ENCODE measurements at regions not wholly inside any gene's neighbourhood (a gene's known extent, or its start where the extent isn't known, plus 50 kb on each side); places are given as distances from the start of the nearest gene placed in this dataset.

DNA sequence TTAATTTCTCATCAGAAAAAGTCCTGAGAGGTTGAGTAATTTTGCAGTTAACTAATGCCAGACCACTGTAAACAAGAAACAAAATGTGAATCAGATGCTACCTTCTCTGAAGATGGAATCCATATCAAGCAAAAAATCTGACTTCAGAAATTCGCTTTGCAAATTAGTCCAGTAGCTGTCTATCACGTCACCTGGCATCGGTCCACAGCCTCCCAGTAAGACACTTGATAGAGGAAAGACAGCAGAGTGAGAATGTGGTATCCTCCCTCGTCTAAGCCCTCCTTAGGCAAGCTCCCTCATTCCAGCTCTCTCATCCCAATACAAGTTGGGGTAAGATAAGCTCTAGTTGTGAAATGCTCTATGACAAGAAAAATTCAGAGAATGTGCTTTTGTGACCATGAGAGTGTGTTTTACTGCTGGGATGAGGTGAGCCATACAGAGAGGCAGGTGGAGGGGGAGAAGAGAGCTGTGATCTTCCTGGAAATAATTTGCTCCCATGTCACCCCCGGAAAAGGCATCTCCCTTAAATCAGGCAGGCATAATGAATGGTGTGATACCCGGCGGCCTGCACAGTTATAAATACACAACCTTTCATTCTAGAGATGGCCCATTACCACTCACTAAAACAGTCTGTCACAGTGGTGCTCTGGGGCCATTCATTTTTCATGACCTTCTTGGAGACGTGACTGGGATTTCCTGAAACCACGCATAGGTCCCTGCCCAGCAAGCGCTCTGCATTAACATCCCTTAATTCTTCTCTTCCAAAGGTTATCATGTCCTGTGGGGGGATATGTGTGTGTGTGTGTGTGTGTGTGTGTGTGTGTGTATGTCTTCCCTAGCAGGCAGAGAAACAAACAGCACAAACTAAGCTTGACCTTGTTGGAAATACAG is 602.0 kb upstream of the KCNMB2 start:
- in situ Hi-C loops (cut with HindIII; ENCODE audit: low sequenced_read_pairs), result no loop called here

DNA sequence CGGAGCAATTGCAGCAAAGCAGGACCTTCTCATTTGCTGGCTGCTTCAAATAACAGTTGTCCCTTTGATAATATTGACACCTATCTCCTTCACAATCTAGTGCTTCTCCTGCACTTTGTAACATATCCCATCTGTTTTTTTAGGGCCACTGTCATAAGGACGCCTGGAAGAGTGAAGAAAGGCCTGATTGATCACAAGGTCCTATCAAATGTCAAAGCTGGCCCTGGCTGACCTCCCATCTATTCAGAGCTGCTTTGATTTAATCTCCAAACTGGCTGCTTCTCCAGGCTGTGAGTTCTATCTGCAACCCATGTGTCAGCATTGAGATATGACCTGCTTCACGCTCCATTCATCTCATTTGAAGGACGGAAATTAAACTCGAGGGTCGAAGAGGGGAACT is 601.2 kb upstream of the KCNMB2 start:
- in situ Hi-C loops (cut with HindIII; ENCODE audit: low sequenced_read_pairs), result no loop called here

DNA sequence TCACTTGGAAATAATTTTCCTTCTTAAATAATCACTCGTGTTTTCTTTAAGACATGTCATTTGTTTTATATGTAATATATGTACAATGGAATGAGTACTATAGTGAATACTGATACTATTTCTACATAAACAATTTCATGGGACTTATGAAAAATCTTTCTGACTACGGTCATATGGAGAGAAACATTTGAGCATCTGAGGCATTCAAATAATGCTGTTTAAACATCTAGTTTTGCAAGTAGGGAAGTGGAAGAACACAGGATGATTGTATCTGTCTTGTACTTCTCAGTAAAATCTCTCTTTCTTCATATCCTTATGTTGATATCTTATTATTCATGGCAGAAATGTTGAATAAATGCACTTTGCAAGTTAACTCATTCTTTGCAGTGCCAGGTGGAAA is 599.5 kb upstream of the KCNMB2 start:
- in situ Hi-C loops (cut with HindIII; ENCODE audit: low sequenced_read_pairs), result no loop called here

DNA sequence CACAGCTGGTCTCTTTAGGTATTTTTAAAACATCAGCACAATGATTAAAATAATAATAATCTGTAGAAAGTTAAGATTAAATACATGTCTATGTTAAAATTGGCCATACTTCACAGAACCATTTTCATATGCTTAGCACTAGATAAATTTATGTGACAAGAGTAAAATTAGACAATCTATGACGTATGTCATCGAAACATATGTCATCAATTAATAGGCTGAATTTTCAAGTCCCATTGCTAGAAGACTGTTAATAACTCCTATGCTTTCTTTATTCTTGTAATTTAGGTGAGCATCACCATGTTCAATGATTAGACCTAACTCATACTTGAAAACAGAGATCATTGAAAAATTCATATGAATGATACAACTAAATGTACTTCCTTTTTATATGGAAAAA is 593.3 kb upstream of the KCNMB2 start:
- in situ Hi-C loops (cut with HindIII; ENCODE audit: low sequenced_read_pairs), result no loop called here

- in situ Hi-C loops (cut with HindIII; ENCODE audit: low sequenced_read_pairs), result no loop called here
Observed at GRCh38 chr3:177944228-177944661, 592.0 kb upstream of the KCNMB2 start.

DNA sequence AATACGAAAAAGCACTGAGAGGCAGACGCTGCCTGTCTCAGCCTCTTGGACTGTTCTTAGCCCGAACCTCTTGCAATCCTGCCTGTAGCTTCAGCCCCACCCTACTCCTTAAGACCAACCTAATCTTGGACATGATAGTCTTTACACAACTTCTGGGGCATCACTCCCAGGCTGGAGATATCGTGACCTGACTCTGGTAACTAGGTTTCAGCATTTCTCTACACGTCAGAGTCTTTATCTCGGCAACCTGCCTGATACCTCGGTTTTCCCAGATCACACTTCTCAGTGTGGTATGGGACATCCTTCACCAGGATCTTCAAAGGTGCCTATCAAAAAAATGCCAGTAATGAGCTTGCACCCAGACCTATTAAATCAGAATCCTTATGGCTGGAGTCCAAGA is 590.2 kb upstream of the KCNMB2 start:
- in situ Hi-C loops (cut with HindIII; ENCODE audit: low sequenced_read_pairs), result no loop called here

DNA sequence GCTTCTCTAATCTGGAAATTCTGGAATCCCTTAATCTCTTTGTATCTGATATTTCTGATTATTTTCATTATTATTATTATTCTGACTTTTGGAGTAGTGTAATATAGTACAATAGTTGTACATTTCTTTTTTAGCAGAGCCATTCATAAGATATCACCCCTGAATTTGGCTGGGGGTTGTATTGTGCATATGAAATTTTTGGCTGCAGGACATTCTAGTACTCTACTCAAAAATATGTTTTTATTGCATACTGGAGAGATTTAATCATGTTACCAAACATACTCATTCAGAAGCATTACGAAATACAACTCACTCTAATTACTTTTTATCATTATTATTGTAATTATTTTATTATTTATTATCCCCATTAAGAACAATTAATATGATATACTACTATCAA is 589.7 kb upstream of the KCNMB2 start:
- in situ Hi-C loops (cut with HindIII; ENCODE audit: low sequenced_read_pairs), result no loop called here

GRCh38 chr3:177946936-177947335 is 589.3 kb upstream of the KCNMB2 start:
- in situ Hi-C loops (cut with HindIII; ENCODE audit: low sequenced_read_pairs), result no loop called here

DNA sequence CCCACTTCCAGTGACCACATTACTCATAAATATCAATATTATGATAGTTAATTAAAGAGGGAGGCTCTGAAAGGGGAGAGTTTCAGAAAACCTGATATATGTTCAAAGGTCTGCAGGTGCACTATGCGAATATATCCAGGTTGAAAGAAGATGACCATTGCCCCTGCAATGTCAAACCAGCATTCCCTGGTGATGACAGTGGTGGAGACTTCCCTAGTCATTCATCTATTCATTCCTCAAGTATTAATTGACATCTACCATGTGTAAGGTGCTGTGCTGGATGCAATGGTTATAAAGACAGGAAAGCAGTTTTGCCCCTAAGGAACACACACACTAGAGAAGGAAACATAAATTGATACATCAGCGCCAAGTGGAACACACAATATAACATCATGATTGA is 588.3 kb upstream of the KCNMB2 start:
- in situ Hi-C loops (cut with HindIII; ENCODE audit: low sequenced_read_pairs), result no loop called here

DNA sequence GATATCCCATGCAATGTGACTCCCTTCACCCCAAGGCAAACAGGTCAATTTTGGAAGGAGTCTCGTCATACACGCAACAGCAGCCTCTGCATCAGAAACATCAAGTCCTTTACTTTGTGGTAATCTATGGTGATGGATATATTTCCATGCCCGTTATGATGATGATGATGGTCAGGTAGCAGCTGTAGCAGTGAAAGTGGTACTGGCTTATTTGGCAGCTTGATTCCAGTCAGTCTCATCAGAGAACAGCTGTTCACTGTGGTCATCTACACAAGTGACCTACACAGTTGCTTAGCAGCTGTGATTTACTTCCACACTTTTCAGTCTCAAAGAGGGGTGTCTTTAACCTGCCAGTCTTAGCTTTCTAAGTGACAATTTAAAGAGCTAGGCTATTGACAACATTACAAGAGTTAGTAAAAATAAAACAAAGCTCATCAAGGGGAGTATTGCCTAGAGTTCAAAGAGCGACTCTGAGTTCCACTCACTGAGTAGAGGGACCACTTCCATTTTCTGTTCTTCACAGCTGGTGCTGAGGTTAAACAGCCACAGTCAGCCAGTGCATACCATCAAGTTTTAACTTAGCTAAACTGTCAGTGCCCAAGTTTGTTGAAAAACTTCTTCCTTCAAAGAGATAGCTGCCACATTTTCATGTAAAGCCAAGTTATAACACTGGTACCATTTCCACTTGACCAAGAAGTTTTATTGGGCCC is 587.4 kb upstream of the KCNMB2 start:
- in situ Hi-C loops (cut with HindIII; ENCODE audit: low sequenced_read_pairs), result no loop called here

GRCh38 chr3:177959188-177959587 is 577.0 kb upstream of the KCNMB2 start:
- in situ Hi-C loops (cut with HindIII; ENCODE audit: low sequenced_read_pairs), result no loop called here

DNA sequence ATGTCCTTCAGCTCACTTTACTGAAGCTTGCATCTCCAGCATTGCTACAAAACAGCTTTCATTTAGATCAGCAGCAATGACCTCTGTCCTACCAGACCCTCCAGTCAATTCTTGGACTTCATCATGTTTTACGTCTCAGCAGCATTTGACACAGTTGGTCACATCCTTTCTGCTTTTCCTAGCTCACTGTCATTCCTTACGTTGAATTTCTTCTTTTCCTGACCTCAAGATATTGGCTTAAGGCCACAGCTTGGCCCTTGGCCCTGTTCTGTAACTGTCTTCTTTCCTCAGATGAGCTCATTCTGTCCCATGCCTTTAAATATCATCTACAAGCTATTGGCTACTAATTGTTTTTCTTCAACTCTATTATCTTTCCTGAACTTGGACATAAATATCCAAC is 576.2 kb upstream of the KCNMB2 start:
- in situ Hi-C loops (cut with HindIII; ENCODE audit: low sequenced_read_pairs), result no loop called here

- in situ Hi-C loops (cut with HindIII; ENCODE audit: low sequenced_read_pairs), result no loop called here
Observed at GRCh38 chr3:177960722-177961121, 575.5 kb upstream of the KCNMB2 start.

GRCh38 chr3:177961784-177962183 is 574.5 kb upstream of the KCNMB2 start:
- in situ Hi-C loops (cut with HindIII; ENCODE audit: low sequenced_read_pairs), result no loop called here

DNA sequence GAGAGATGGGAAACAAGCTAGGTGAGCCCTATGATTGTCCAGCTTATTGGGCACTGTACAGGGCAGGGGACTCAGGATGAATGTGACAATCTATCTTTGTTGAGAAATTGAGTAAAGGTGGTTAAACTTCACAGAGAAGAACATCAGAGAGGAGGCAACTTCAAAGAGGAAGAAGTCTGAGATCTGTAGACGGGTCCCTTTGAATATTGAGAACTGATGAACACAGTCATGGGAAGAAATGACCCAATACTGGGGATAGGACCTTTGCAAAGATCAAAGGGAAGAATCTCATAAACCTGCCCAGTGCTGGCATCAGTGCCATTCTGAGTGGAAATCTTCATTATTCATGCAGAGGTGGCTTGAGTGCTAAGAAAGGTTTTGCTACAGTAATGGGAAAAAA is 569.7 kb upstream of the KCNMB2 start:
- in situ Hi-C loops (cut with HindIII; ENCODE audit: low sequenced_read_pairs), result no loop called here

- in situ Hi-C loops (cut with HindIII; ENCODE audit: low sequenced_read_pairs), result no loop called here
Observed at GRCh38 chr3:177968891-177969290, 567.3 kb upstream of the KCNMB2 start.

GRCh38 chr3:177973241-177973840 is 562.9 kb upstream of the KCNMB2 start:
- in situ Hi-C loops (cut with HindIII; ENCODE audit: low sequenced_read_pairs), result no loop called here

DNA sequence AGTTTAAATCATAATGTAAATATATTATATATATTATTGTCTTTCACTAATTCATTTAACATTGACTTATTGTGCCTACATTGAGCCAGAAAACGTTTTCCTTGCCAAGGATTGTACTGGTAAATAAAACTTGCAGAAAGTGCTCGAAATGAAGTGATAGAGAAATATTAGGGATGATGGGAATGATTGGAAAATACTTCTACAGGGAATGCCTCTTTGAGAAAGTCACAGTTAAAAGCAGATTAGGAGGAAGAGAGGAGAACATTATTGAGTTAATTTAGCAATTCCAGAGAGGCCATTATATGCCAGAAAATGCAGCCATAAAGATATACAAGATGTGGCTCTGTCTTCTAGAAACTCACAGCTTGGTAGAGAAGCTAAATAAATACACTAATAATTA is 560.0 kb upstream of the KCNMB2 start:
- in situ Hi-C loops (cut with HindIII; ENCODE audit: low sequenced_read_pairs), result no loop called here

DNA sequence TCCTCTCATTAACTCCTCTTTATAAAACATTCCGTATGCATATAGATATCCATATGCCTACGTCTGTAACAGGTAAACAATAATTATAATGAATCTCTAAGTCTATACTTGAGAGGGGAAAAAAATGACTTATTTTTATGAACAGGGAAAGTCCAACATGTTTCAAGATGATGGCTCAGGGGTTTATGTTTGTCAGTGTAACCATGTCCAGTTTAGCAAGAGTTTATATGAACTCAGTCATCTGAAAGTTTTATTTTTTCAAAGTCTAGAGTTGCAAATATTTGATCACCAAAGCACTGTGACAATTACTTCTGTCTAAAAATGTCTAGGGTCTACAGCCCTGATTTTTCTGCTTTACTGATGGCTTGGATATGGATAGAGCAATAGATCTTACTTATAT is 559.4 kb upstream of the KCNMB2 start:
- in situ Hi-C loops (cut with HindIII; ENCODE audit: low sequenced_read_pairs), result no loop called here

- in situ Hi-C loops (cut with HindIII; ENCODE audit: low sequenced_read_pairs), result no loop called here
Observed at GRCh38 chr3:177977381-177978158, 558.7 kb upstream of the KCNMB2 start.

GRCh38 chr3:177978946-177979345 is 557.3 kb upstream of the KCNMB2 start:
- in situ Hi-C loops (cut with HindIII; ENCODE audit: low sequenced_read_pairs), result no loop called here
